ENCODE measurements at regions not wholly inside any gene's neighbourhood (a gene's known extent, or its start where the extent isn't known, plus 50 kb on each side); places are given as distances from the start of the nearest gene placed in this dataset.

DNA sequence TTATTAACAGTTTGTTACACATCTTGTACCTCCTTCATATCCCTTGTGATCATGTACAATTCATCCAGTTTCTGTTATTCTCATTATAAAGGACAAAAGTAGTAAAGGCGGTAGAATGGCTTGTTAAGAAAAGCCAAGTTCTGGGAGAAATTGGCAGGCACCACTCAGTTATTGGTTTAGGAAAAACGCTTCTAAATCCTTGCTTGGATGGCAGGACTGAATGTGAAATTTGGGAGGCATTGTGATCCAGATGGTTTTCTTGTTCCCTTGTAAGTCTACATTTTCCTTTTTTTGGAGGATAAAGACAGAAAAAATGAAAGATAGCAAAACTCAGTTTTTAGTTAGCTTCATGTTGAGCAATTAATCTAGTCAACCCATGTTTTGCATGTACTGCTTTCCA, 130.2 kb downstream of the MAT2B start:
- TF ChIP-seq SMAD1 (IDR thresholded peaks at IDR 0.05; ENCODE audit: low read depth, partially characterized antibody) (no peak), YY1 (IDR thresholded peaks at IDR 0.05; ENCODE audit: low read depth, low read length) (no peak), NBN (IDR thresholded peaks at IDR 0.05) (no peak), POLR2A (IDR thresholded peaks at IDR 0.05; ENCODE audit: low read depth, low read length) (no peak), NFIC (IDR thresholded peaks at IDR 0.05; ENCODE audit: low read depth, low read length) (no peak), SMC3 (IDR thresholded peaks at IDR 0.05; ENCODE audit: borderline replicate concordance, low read length) (no peak)
- TF ChIP-seq, protein P1, sequence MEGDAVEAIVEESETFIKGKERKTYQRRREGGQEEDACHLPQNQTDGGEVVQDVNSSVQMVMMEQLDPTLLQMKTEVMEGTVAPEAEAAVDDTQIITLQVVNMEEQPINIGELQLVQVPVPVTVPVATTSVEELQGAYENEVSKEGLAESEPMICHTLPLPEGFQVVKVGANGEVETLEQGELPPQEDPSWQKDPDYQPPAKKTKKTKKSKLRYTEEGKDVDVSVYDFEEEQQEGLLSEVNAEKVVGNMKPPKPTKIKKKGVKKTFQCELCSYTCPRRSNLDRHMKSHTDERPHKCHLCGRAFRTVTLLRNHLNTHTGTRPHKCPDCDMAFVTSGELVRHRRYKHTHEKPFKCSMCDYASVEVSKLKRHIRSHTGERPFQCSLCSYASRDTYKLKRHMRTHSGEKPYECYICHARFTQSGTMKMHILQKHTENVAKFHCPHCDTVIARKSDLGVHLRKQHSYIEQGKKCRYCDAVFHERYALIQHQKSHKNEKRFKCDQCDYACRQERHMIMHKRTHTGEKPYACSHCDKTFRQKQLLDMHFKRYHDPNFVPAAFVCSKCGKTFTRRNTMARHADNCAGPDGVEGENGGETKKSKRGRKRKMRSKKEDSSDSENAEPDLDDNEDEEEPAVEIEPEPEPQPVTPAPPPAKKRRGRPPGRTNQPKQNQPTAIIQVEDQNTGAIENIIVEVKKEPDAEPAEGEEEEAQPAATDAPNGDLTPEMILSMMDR (IDR thresholded peaks at IDR 0.05 in 2 of 3, conservative IDR thresholded peaks at IDR 0.05 in 1 of 3; ENCODE audit: control insufficient read depth in 2 of 3, extremely low read depth in 1 of 3, insufficient read depth in 1 of 3, low read depth in 3 of 3, low read length in 3 of 3), result no peak

All from GM12878 (cell line).